ENCODE measurements at regions not wholly inside any gene's neighbourhood (a gene's known extent, or its start where the extent isn't known, plus 50 kb on each side); places are given as distances from the start of the nearest gene placed in this dataset.

DNA sequence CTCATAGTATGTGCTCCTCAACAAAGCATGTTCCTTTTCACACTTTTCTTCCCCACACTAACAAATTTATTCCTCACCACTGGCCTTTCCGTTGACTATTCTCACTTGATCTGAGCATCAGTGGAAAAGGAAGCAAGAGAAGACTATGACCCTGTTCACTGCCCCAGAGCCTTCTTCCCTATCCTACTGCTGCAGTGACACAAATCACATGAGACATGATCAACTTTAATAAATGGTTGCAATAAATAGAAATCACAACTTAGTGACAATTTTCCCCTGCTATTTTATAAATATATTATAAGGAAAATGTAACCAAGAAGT, 438.7 kb upstream of the SOX9 start:
- Histone ChIP-seq H3K9me3 (ENCODE audit: control insufficient read depth, low read length) (no peaks in the 10 kb centered on the region), H3K4me3 (ENCODE audit: low read length) (no peak overlapping the region), H3K27me3 (ENCODE audit: control insufficient read depth, insufficient read depth) (no peaks in the 10 kb centered on the region), H3K4me1 (ENCODE audit: control insufficient read depth, insufficient read depth, low read length) (no peaks in the 10 kb centered on the region), H3K27ac (ENCODE audit: low read length) (no peak overlapping the region)
- 82% methylated on average over 1 of the region's 1 CpG for WGBS
- no peak for DNase-seq
- no peak for ATAC-seq
- intact Hi-C loops (cut with DNase I) = no loop called here

DNA sequence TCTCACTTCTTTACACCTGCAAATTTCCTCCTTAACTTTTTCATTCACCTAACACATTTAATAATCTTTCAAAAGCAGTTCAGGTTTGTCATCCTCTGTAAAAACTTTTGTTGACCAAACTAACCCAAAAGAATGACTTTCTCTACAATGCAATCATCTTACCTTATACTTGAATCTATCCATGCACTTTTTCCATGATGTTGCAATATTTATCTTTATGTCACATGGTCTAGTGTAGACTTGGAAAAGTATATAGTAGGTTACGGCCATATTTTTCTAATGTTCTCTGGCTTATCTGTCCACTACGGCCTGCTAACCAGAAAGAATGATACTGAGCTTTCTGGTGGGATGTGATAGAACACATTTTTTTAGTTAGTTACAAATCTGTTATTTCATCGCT, 431.0 kb upstream of the SOX9 start:
- H3K27ac ChIP-seq (ENCODE audit: low read length) = no peak overlapping the region
- 71% methylated on average over 3 of the region's 3 CpGs for WGBS
- DNase-seq (no peak), ATAC-seq (no peak)
- H3K9me3 ChIP-seq (ENCODE audit: control insufficient read depth, low read length) = no peaks in the 10 kb centered on the region
- H3K27me3 ChIP-seq (ENCODE audit: control insufficient read depth, insufficient read depth) = no peaks in the 10 kb centered on the region
- H3K4me1 ChIP-seq (ENCODE audit: control insufficient read depth, insufficient read depth, low read length) = no peaks in the 10 kb centered on the region
- H3K4me3 ChIP-seq (ENCODE audit: low read length) = no peak overlapping the region
- intact Hi-C loops (cut with DNase I) = no loop called here

DNA sequence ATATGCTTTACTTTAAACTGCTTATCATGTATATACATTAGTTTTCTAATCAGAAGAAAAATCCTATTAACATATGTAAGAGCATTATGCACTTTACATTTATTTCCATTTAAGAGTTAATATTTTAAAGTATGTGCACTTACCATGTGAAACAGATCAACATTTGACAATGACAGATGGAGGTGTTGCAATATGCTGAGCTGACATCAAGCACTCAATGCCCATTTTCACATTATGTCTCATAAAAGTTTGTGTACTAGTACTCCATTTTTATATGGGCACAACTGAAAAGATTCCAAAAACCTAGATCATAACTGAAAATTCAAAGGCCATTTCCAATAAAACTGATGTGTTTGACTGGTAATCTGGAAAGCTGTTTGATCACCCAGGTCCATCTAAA, 420.9 kb upstream of the SOX9 start:
- no peak overlapping the region for H3K27ac ChIP-seq (ENCODE audit: low read length)
- no peak overlapping the region for H3K4me3 ChIP-seq (ENCODE audit: low read length)
- DNase-seq (no peak), ATAC-seq (no peak)
- H3K27me3 ChIP-seq (ENCODE audit: control insufficient read depth, insufficient read depth) = no peaks in the 10 kb centered on the region
- no peaks in the 10 kb centered on the region for H3K9me3 ChIP-seq (ENCODE audit: control insufficient read depth, low read length)
- intact Hi-C loops (cut with DNase I) = no loop called here
- H3K4me1 ChIP-seq (ENCODE audit: control insufficient read depth, insufficient read depth, low read length) = no peaks in the 10 kb centered on the region

DNA sequence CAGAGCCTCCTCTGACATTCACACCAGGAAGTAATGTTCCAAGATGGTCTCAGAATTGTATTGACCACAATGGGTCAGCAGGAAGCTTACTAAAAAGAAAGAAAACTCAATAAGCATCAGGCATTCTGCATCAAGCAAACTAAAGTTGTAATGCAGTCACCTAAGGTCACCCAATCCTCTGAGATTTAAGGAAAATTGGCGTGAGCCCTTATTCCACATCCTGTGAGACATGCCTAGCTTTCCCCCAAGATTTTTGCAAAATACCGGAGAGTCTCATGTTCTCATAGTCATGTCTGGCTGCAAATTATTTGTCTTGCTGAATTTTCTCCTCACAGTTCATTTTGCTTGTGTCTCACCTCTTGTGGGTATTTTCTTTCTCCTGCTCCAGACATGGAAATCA, 417.1 kb upstream of the SOX9 start:
- no peak for ATAC-seq
- Histone ChIP-seq H3K4me3 (ENCODE audit: low read length) (no peak overlapping the region), H3K27ac (ENCODE audit: low read length) (no peak overlapping the region), H3K4me1 (ENCODE audit: control insufficient read depth, insufficient read depth, low read length) (no peaks in the 10 kb centered on the region), H3K9me3 (ENCODE audit: control insufficient read depth, low read length) (no peaks in the 10 kb centered on the region), H3K27me3 (ENCODE audit: control insufficient read depth, insufficient read depth) (no peaks in the 10 kb centered on the region)
- intact Hi-C loops (cut with DNase I) = no loop called here
- 78% methylated on average over 2 of the region's 2 CpGs for WGBS
- DNase-seq = no peak

DNA sequence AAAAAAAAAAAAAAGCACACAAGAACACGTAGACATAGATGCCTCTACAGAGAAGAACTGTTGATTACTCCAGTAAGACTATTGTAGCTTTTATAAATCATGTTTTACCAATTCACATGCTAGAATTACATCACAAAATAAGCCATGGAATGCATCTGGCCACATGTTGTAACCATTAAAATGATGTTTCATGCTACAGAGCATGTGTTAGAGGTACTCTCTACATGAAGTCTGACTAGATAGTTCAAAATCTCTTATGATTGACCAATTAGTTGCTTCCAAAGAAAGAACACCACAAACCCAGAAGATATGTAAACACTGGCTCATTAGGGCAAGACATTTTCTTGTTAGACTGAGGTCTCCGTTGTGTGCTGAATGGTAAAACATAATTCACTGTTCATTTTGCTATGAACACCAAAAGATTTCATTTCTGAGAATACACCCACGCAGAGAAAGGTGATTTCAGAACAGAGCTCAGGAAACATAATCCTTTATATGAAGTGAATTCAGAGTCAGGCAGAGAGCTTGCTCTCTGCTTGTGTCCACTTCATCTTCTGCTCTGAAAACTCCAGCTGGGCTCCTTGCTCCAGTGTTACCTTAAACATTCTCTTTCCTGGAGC, 411.4 kb upstream of the SOX9 start:
- ATAC-seq (no peak), DNase-seq (no peak)
- H3K4me3 ChIP-seq (ENCODE audit: low read length) = no peak overlapping the region
- intact Hi-C loops (cut with DNase I) = no loop called here
- H3K9me3 ChIP-seq (ENCODE audit: control insufficient read depth, low read length) = no peaks in the 10 kb centered on the region
- no peak overlapping the region for H3K27ac ChIP-seq (ENCODE audit: low read length)
- 77% methylated on average over 3 of the region's 3 CpGs for WGBS
- H3K27me3 ChIP-seq (ENCODE audit: control insufficient read depth, insufficient read depth) = no peaks in the 10 kb centered on the region
- H3K4me1 ChIP-seq (ENCODE audit: control insufficient read depth, insufficient read depth, low read length) = no peaks in the 10 kb centered on the region

DNA sequence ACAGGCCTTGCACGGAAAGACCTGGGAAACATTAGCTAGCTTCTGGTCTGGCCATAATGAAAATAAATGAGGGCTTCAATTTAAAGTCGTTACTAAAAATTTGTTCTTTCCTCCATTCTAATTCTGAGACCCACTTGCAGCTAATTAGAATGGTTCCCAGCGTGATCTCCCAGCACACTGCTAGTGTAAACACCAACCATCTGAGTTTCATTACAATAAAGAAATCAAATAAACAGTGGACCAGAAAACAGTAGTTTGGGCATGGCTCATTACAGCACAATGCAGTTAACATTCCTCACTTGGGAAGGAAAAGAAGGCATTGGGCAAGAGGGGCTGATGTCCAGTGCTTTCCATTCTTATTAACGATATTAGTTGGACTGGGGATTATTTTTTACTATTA, 410.9 kb upstream of the SOX9 start:
- WGBS = 77% methylated on average over 4 of the region's 4 CpGs
- no peaks in the 10 kb centered on the region for H3K9me3 ChIP-seq (ENCODE audit: control insufficient read depth, low read length)
- DNase-seq = no peak
- H3K27ac ChIP-seq (ENCODE audit: low read length) = no peak overlapping the region
- no peak overlapping the region for H3K4me3 ChIP-seq (ENCODE audit: low read length)
- no peaks in the 10 kb centered on the region for H3K27me3 ChIP-seq (ENCODE audit: control insufficient read depth, insufficient read depth)
- ATAC-seq = no peak
- no peaks in the 10 kb centered on the region for H3K4me1 ChIP-seq (ENCODE audit: control insufficient read depth, insufficient read depth, low read length)
- intact Hi-C loops (cut with DNase I) = no loop called here

DNA sequence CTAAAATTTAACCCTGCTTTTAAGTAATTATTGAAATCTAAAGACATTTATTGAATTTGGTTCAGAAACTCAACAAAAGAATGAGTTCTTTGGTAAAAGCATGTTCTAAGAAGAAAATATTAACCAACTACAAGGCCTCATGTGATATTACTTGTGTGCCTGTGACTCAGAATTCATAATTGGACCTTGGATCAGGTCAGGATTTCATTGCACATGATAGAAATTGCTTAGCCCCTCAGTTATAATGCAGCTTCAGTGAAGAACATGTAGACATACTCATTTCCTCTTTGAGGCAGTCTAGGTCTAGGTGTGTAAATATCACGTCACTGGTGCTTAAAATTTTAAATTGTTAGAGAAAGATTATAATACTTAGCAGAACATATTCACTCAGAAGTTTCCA, 410.0 kb upstream of the SOX9 start:
- no peaks in the 10 kb centered on the region for H3K9me3 ChIP-seq (ENCODE audit: control insufficient read depth, low read length)
- 66% methylated on average over 1 of the region's 1 CpG for WGBS
- no peak overlapping the region for H3K27ac ChIP-seq (ENCODE audit: low read length)
- H3K4me3 ChIP-seq (ENCODE audit: low read length) = no peak overlapping the region
- H3K4me1 ChIP-seq (ENCODE audit: control insufficient read depth, insufficient read depth, low read length) = no peaks in the 10 kb centered on the region
- intact Hi-C loops (cut with DNase I) = no loop called here
- H3K27me3 ChIP-seq (ENCODE audit: control insufficient read depth, insufficient read depth) = no peaks in the 10 kb centered on the region
- DNase-seq (no peak), ATAC-seq (no peak)

DNA sequence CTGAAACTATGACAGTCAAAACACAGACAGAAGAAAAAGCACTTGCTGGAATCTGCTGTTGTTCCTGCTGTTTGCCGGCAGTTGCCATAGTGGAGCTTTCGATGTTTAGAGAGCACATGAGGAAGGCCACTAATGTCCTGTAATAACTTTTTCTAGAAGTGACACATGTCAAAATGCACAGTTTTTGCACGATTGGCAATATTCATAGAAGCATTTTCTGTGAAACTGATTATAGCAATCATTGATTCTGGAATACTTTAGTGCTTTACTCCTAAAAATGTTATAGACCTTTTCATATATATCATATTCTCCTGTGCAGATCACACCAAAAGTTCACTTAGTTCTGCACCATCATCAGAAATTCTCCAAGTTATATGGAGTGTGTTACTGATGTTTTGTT, 407.0 kb upstream of the SOX9 start:
- H3K27ac ChIP-seq (ENCODE audit: low read length) = no peak overlapping the region
- H3K4me3 ChIP-seq (ENCODE audit: low read length) = no peak overlapping the region
- DNase-seq (no peak), ATAC-seq (no peak)
- peaks cover 2% of the 10 kb centered on the region for H3K9me3 ChIP-seq (ENCODE audit: control insufficient read depth, low read length)
- intact Hi-C loops (cut with DNase I) = no loop called here
- H3K4me1 ChIP-seq (ENCODE audit: control insufficient read depth, insufficient read depth, low read length) = no peaks in the 10 kb centered on the region
- H3K27me3 ChIP-seq (ENCODE audit: control insufficient read depth, insufficient read depth) = no peaks in the 10 kb centered on the region
- 84% methylated on average over 3 of the region's 3 CpGs for WGBS

DNA sequence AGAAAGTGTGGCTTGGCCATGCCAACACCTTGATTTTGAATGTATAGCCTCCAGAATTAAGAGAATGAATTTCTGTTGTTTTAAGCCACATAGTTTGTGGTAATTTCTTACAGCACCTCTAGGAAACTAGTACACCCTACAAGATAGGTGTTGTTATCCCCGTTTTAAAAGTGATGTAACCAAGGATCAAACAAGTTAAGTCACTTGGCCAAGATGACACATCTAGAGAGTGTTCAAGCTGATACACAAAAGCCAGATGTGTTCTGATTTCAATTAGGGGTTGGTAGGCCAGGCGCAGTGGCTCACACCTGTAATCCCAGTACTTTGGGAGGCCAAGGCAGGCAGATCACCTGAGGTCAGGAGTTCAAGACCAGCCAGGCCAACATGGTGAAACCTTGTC, 396.5 kb upstream of the SOX9 start:
- Histone ChIP-seq H3K27me3 (ENCODE audit: control insufficient read depth, insufficient read depth) (no peaks in the 10 kb centered on the region), H3K4me3 (ENCODE audit: low read length) (no peak overlapping the region), H3K9me3 (ENCODE audit: control insufficient read depth, low read length) (no peaks in the 10 kb centered on the region), H3K27ac (ENCODE audit: low read length) (no peak overlapping the region), H3K4me1 (ENCODE audit: control insufficient read depth, insufficient read depth, low read length) (peaks cover 2% of the 10 kb centered on the region)
- ATAC-seq (no peak), DNase-seq (no peak)
- WGBS = 81% methylated on average over 2 of the region's 2 CpGs
- intact Hi-C loops (cut with DNase I) = no loop called here

DNA sequence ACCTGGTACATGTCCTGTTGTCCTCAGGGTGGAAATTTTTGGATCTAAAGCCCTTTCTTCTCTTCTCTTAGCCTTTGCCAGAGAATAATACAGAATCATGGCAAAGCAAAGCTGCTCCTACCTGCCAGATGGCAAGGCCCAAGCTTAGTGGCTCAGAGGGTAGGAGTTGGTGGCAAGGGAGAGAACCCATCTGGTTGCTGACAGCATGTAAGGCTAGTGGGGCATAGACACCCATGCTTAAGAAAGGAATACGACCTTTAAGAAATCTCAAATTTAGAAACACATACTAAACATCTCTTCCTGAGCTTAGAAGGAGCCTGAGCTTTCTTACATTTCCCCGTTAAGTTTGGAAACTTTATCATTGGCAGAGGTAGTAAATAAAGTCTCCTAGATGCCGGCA, 395.0 kb upstream of the SOX9 start:
- no peaks in the 10 kb centered on the region for H3K9me3 ChIP-seq (ENCODE audit: control insufficient read depth, low read length)
- H3K27me3 ChIP-seq (ENCODE audit: control insufficient read depth, insufficient read depth) = no peaks in the 10 kb centered on the region
- 61% methylated on average over 3 of the region's 3 CpGs for WGBS
- no peak overlapping the region for H3K4me3 ChIP-seq (ENCODE audit: low read length)
- ATAC-seq (no peak), DNase-seq (no peak)
- peaks cover 2% of the 10 kb centered on the region for H3K4me1 ChIP-seq (ENCODE audit: control insufficient read depth, insufficient read depth, low read length)
- intact Hi-C loops (cut with DNase I) = no loop called here
- no peak overlapping the region for H3K27ac ChIP-seq (ENCODE audit: low read length)

DNA sequence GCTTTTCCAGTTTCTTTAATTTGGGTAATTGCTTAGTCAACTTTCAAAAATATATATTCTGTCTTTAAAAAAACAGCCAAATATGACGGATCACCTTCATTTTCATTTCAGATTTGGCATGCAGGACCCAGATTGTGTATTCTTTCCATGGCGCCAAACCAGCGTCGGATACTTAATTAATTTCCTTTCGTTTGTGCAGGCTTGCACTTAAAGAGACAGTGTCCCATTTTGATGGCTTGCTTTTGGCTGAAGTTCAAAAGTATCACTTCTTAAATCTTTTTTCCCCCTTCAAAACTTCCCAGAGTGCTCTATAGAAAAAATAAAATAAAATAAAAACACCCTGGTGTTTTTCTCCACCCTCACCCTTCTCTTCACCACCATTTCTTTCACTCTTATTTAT, 394.5 kb upstream of the SOX9 start:
- ATAC-seq (no peak), DNase-seq (no peak)
- intact Hi-C loops (cut with DNase I) = no loop called here
- Histone ChIP-seq H3K27ac (ENCODE audit: low read length) (no peak overlapping the region), H3K27me3 (ENCODE audit: control insufficient read depth, insufficient read depth) (no peaks in the 10 kb centered on the region), H3K9me3 (ENCODE audit: control insufficient read depth, low read length) (no peaks in the 10 kb centered on the region), H3K4me3 (ENCODE audit: low read length) (no peak overlapping the region), H3K4me1 (ENCODE audit: control insufficient read depth, insufficient read depth, low read length) (peaks cover 2% of the 10 kb centered on the region)
- 34% methylated on average over 5 of the region's 5 CpGs for WGBS

DNA sequence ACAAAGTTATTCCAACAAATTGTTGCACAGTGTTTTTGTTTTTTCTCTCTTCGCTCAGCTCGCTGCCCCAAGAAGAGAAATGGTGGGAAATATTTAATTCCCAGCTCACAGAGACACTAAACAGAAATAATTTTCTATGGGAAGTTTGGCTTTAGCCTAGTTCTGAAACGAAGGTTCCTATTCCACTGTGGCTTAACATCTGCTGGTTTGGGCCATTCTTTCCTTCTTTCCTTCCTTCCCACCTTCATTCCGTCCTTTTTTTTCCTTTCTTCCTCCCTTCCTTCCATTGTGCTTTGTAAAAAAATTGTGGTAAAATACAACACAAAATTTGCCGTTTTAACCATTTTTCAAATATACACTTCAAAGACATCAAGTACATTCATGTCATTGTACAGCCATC, 393.5 kb upstream of the SOX9 start:
- intact Hi-C loops (cut with DNase I) = no loop called here
- ATAC-seq (no peak), DNase-seq (no peak)
- Histone ChIP-seq H3K4me3 (ENCODE audit: low read length) (no peak overlapping the region), H3K27ac (ENCODE audit: low read length) (no peak overlapping the region), H3K4me1 (ENCODE audit: control insufficient read depth, insufficient read depth, low read length) (peaks cover 2% of the 10 kb centered on the region), H3K9me3 (ENCODE audit: control insufficient read depth, low read length) (no peaks in the 10 kb centered on the region), H3K27me3 (ENCODE audit: control insufficient read depth, insufficient read depth) (no peaks in the 10 kb centered on the region)
- 80% methylated on average over 5 of the region's 5 CpGs for WGBS
